Activated CD4-positive, alpha-beta T cell treated with anti-CD3 and anti-CD28 coated beads, Interleukin-2, amount 10 ng/mL, durations not matched to agents 7 days and 5 days (primary cell): ENCODE measurements at regions not wholly inside any gene's neighbourhood (a gene's known extent, or its start where the extent isn't known, plus 50 kb on each side); places are given as distances from the start of the nearest gene placed in this dataset.

Experiments
- CTCF ChIA-PET: fragments of 350-600 bp; sonication (Branson Sonifier 250); formaldehyde crosslinking; loops from one replicate; lab custom pipeline; 2021; ENCODE audit warnings: antibody characterized with exemption; lab: Charles Lee
- POLR2A ChIA-PET: fragments of 350-600 bp; sonication (Branson Sonifier 250); formaldehyde crosslinking; loops from one replicate; lab custom pipeline; 2021; ENCODE audit warnings: antibody characterized with exemption; lab: Charles Lee
- DNase-seq: peaks from one replicate; pipeline ENCODE4 v3.0.0-alpha.2; 2020
- H3K27ac Mint-ChIP-seq: one replicate; pipeline ENCODE4 v1.8.0; 2021; ENCODE audit warnings: mild to moderate bottlenecking, moderate library complexity, mixed read lengths
- H3K27me3 Mint-ChIP-seq: one replicate; pipeline ENCODE4 v1.8.0; 2021; ENCODE audit warnings: mixed read lengths
- H3K36me3 Mint-ChIP-seq: one replicate; pipeline ENCODE4 v1.8.0; 2021; ENCODE audit warnings: low read depth, mixed read lengths
- H3K4me1 Mint-ChIP-seq: one replicate; pipeline ENCODE4 v1.8.0; 2021; ENCODE audit warnings: mixed read lengths
- H3K4me3 Mint-ChIP-seq: one replicate; pipeline ENCODE4 v1.8.0; 2021; ENCODE audit warnings: mild to moderate bottlenecking, moderate library complexity, mixed read lengths
- H3K9me3 Mint-ChIP-seq: one replicate; pipeline ENCODE4 v1.8.0; 2021; ENCODE audit warnings: mixed read lengths

DNA sequence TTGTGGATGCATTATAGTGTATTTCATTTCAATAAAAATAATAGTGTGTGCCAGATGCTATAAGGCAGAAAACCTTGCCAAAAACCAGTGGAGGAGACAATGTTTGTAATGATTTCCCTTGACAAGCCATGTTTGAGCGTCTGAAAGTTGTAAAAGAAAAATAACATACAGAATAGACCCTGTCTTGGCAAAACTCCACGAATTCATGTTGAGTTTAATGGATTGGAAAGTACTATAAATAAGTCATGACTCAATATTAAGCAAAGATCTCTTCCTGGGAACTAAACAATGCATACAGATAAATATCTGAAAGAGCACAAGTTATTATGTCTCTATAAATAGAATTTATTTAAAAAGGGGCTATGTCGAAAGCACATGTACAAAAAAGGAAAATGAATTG is 543.5 kb downstream of the GABRG1 start:
- Mint-ChIP-seq H3K9me3 (peaks cover 5% of the 10 kb centered on the region), H3K4me3 (no peak overlapping the region), H3K27me3 (no peaks in the 10 kb centered on the region), H3K27ac (no peak overlapping the region), H3K36me3 (no peaks in the 10 kb centered on the region), H3K4me1 (no peaks in the 10 kb centered on the region)
- POLR2A ChIA-PET, result no interaction called here
- no peak for DNase-seq
- CTCF ChIA-PET, result no interaction called here

DNA sequence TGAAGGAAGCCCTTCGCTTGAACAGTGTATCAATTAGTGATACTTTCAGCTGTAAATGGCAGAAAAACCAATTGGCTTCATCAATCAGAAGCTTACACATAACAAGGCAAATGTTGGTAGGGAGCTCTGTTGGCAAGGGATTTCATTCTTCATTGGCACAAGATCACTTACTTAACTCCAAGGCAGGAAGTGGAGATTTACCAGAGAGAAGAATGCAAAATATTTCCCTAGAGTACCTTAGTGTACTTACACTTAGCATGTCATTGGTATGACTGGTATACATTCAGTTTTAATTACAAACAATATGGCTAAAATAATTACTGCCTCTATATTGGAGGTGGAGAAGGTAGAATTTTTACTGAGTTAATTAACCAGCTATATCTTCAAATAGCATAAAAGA is 545.0 kb downstream of the GABRG1 start:
- Mint-ChIP-seq H3K27me3 (no peaks in the 10 kb centered on the region), H3K4me3 (no peak overlapping the region), H3K27ac (no peak overlapping the region), H3K9me3 (no peaks in the 10 kb centered on the region), H3K36me3 (no peaks in the 10 kb centered on the region), H3K4me1 (no peaks in the 10 kb centered on the region)
- no peak for DNase-seq
- POLR2A ChIA-PET, result no interaction called here
- CTCF ChIA-PET, result no interaction called here

- CTCF ChIA-PET, result no interaction called here
- no peak for DNase-seq
Measured at GRCh38 chr4:45576275-45576674, 547.6 kb downstream of the GABRG1 start.

DNA sequence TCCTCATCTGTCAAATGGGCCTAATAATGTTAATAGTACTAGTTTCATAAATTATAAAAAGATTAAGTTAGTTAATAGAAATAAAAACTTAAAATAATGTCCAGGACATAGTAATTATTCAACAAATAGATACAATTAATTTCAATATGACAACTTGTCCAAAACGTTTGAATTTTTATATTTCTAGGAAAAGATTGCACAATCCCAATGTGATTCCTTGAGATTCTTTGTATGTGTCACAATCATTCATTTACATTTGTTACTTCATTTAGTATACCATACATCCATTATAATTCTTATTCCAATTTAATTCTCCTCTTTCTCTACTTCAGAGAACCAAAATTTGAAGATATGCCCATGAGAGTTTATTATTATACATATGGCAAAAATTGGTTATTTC is 554.2 kb downstream of the GABRG1 start:
- no peaks in the 10 kb centered on the region for H3K27me3 Mint-ChIP-seq

More at GRCh38 chr4:45576275-45576674, 547.6 kb downstream of the GABRG1 start:
- Mint-ChIP-seq H3K27me3 (no peaks in the 10 kb centered on the region), H3K9me3 (no peaks in the 10 kb centered on the region), H3K36me3 (no peaks in the 10 kb centered on the region), H3K4me3 (no peak overlapping the region), H3K4me1 (no peaks in the 10 kb centered on the region), H3K27ac (no peak overlapping the region)
- POLR2A ChIA-PET, result no interaction called here

GRCh38 chr4:45568694-45569093 is 555.2 kb downstream of the GABRG1 start:
- Mint-ChIP-seq H3K4me1 (no peaks in the 10 kb centered on the region), H3K4me3 (no peak overlapping the region), H3K36me3 (no peaks in the 10 kb centered on the region), H3K27me3 (no peaks in the 10 kb centered on the region), H3K27ac (no peak overlapping the region), H3K9me3 (peaks cover 2% of the 10 kb centered on the region)
- no peak for DNase-seq
- ChIA-PET POLR2A (no interaction called here), CTCF (no interaction called here)

More for the DNA sequence above, 554.2 kb downstream of the GABRG1 start:
- H3K36me3 Mint-ChIP-seq, result no peaks in the 10 kb centered on the region
- ChIA-PET CTCF (no interaction called here), POLR2A (no interaction called here)
- H3K4me1 Mint-ChIP-seq, result no peaks in the 10 kb centered on the region
- H3K9me3 Mint-ChIP-seq, result peaks cover 2% of the 10 kb centered on the region
- no peak for DNase-seq
- no peak overlapping the region for H3K27ac Mint-ChIP-seq
- H3K4me3 Mint-ChIP-seq, result no peak overlapping the region

DNA sequence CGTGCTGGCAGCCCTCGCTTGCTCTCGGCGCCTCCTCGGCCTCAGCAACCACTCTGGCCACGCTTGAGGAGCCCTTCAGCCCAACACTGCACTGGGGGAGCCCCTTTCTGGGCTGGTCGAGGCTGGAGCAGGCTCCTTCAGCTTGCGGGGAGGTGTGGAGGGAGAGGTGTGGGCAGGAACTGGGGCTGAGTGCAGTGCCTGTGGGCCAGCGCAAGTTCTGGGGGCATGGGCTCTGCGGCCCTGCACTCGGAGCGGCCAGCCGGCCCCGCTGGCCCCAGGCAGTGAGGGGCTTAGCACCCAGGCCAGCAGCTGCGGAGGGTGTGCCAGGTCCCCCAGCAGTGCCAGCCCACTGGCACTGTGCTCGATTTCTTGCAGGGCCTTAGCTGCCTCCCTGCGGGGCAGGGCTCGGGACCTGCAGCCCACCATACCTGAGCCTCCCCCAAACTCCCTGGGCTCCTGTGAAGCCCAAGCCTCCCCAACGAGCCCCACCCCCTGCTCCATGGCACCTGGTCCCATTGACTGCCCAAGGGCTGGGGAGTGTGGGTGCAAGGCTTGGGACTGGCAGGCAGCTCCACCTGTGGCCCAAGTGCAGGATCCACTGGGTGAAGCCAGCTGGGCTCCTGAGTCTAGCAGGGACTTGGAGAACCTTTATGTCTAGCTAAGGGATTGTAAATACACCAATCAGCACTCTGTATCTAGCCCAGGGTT is 556.8 kb downstream of the GABRG1 start:
- DNase-seq, result no peak
- CTCF ChIA-PET, result no interaction called here
- Mint-ChIP-seq H3K4me1 (no peaks in the 10 kb centered on the region), H3K4me3 (no peak overlapping the region), H3K36me3 (no peaks in the 10 kb centered on the region), H3K9me3 (peaks cover 2% of the 10 kb centered on the region), H3K27me3 (no peaks in the 10 kb centered on the region), H3K27ac (no peak overlapping the region)
- POLR2A ChIA-PET, result no interaction called here

GRCh38 chr4:45554423-45554822 is 569.4 kb downstream of the GABRG1 start:
- no peaks in the 10 kb centered on the region for H3K27me3 Mint-ChIP-seq
- H3K4me3 Mint-ChIP-seq, result no peak overlapping the region
- no peak overlapping the region for H3K27ac Mint-ChIP-seq
- H3K4me1 Mint-ChIP-seq, result no peaks in the 10 kb centered on the region
- no peaks in the 10 kb centered on the region for H3K36me3 Mint-ChIP-seq
- ChIA-PET CTCF (no interaction called here), POLR2A (no interaction called here)
- no peaks in the 10 kb centered on the region for H3K9me3 Mint-ChIP-seq
- DNase-seq, result no peak

GRCh38 chr4:45550766-45551366 is 573.0 kb downstream of the GABRG1 start:
- Mint-ChIP-seq H3K27me3 (no peaks in the 10 kb centered on the region), H3K27ac (no peak overlapping the region), H3K4me1 (no peaks in the 10 kb centered on the region), H3K36me3 (no peaks in the 10 kb centered on the region), H3K4me3 (no peak overlapping the region), H3K9me3 (no peaks in the 10 kb centered on the region)
- DNase-seq, result no peak
- CTCF ChIA-PET, result no interaction called here
- POLR2A ChIA-PET, result interaction anchor here (0.5 kb wide), 1 partner anchor 12 kb away, joined by 3 read pairs; no protein-coding TSS in a partner anchor

- Mint-ChIP-seq H3K27ac (no peak overlapping the region), H3K27me3 (no peaks in the 10 kb centered on the region), H3K36me3 (no peaks in the 10 kb centered on the region), H3K4me3 (no peak overlapping the region), H3K9me3 (peaks cover 2% of the 10 kb centered on the region), H3K4me1 (no peaks in the 10 kb centered on the region)
- ChIA-PET POLR2A (interaction anchor here (0.6 to 0.7 kb wide), 2 partner anchors 12 to 418 kb away, joined by 3 read pairs; no protein-coding TSS in a partner anchor), CTCF (no interaction called here)
- no peak for DNase-seq
Measured at GRCh38 chr4:45539142-45539814, 584.6 kb downstream of the GABRG1 start.

DNA sequence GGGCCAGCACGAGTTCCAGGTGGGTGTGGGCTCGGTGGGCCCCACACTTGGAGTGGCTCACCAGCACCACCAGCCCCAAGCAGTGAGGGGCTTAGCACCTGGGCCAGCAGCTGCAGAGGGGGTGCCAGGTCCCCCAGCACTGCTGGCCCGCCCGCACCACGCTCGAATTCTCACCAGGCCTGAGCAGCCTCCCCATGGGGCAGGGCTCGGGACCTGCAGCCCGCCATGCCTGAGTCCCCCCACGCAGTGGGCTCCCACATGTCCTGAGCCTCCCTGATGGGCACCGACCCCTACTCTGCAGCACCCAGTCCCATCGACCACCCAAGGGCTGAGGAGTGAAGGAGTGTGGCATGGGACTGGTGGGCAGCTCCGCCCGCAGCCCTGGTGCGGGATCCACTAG is 593.4 kb downstream of the GABRG1 start:
- no peaks in the 10 kb centered on the region for H3K36me3 Mint-ChIP-seq
- no peak for DNase-seq
- H3K4me3 Mint-ChIP-seq, result no peak overlapping the region
- H3K4me1 Mint-ChIP-seq, result no peaks in the 10 kb centered on the region
- H3K27ac Mint-ChIP-seq, result no peak overlapping the region
- POLR2A ChIA-PET, result no interaction called here
- peaks cover 16% of the 10 kb centered on the region for H3K9me3 Mint-ChIP-seq
- no peaks in the 10 kb centered on the region for H3K27me3 Mint-ChIP-seq
- CTCF ChIA-PET, result interaction anchor here (1.6 kb wide), 1 partner anchor 8 kb away, joined by 3 read pairs; no protein-coding TSS in a partner anchor

DNA sequence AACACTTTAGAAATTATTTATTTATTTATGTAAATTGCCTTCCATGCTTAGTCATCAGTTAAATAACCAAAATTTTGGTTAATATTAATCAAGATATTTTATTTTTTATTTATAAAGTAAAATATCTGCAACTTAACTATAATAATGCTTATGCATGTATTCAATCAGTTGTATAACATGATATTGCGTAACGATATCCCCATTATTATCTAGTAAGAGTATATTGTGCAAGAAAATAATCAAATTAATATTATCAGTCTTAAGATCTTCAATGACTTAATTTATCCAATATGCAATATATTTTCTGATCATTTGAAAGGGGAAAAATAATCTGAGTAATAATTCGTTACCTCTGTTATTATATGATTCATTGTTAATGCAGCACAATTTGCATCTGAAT is 596.7 kb downstream of the GABRG1 start:
- Mint-ChIP-seq H3K4me3 (no peak overlapping the region), H3K36me3 (no peaks in the 10 kb centered on the region), H3K27ac (no peak overlapping the region), H3K27me3 (no peaks in the 10 kb centered on the region), H3K4me1 (no peaks in the 10 kb centered on the region), H3K9me3 (peaks cover 9% of the 10 kb centered on the region)
- ChIA-PET CTCF (no interaction called here), POLR2A (no interaction called here)
- no peak for DNase-seq

DNA sequence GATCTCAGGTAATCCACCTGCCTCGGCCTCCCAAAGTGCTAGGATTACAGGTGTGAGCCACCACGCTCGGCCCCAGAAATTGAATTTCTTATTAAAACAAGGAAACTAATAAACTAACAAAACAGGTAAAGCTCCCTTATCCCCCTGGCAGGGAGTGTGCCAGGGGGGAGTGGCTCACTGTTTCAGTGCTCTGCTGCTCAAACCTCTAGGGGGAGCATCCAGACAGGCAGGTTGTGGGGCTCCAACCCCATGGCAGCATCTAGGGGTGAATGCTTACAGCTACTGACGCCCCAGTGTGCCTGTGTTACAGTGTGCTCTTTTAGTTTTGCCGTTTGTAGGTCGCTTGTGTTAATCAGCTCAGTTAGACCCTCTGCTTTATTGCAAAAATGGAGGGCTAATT is 605.0 kb downstream of the GABRG1 start:
- H3K36me3 Mint-ChIP-seq, result no peaks in the 10 kb centered on the region
- no peak for DNase-seq
- H3K4me3 Mint-ChIP-seq, result no peak overlapping the region
- no peak overlapping the region for H3K27ac Mint-ChIP-seq
- POLR2A ChIA-PET, result no interaction called here
- H3K9me3 Mint-ChIP-seq, result peaks cover 2% of the 10 kb centered on the region
- CTCF ChIA-PET, result no interaction called here
- H3K27me3 Mint-ChIP-seq, result no peaks in the 10 kb centered on the region
- H3K4me1 Mint-ChIP-seq, result no peaks in the 10 kb centered on the region

DNA sequence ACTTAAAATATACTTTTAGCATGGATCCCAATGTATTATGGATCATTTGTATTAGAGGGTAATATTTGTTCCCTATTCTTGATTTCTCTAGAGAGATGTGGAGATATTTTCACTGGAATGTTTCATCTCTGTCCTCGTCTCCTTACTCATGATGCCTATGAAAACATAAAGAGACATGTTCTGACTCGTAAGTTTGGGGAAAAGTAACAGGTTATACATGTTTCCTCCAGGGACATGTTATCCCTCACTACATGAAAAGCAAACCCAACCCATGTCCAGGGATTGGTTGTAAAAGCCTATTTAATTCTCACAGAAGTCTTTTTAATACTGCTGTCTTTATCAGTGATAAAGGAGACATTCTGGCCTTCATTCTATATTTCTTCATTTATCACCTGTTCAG is 621.4 kb downstream of the GABRG1 start:
- no peaks in the 10 kb centered on the region for H3K9me3 Mint-ChIP-seq
- POLR2A ChIA-PET, result no interaction called here
- H3K36me3 Mint-ChIP-seq, result no peaks in the 10 kb centered on the region

More for the DNA sequence above, 621.4 kb downstream of the GABRG1 start:
- no peak overlapping the region for H3K27ac Mint-ChIP-seq
- CTCF ChIA-PET, result no interaction called here
- H3K4me1 Mint-ChIP-seq, result no peaks in the 10 kb centered on the region
- no peak overlapping the region for H3K4me3 Mint-ChIP-seq
- no peak for DNase-seq
- no peaks in the 10 kb centered on the region for H3K27me3 Mint-ChIP-seq
